HUDEP-2 (cell line): ENCODE measurements at regions not wholly inside any gene's neighbourhood (a gene's known extent, or its start where the extent isn't known, plus 50 kb on each side); places are given as distances from the start of the nearest gene placed in this dataset.
"Not testable (repeated sequence)": the region's sequence is repeated elsewhere in the genome, so short reads cannot be mapped to it uniquely, and the experiment has no call there.

Experiments
- DNase-seq, 76 experiments: peaks; one replicate each; lab custom pipeline; 2025; ENCODE audit not compliant: unreplicated experiment in 76 of 76; lab: John Stamatoyannopoulos, UW

DNA sequence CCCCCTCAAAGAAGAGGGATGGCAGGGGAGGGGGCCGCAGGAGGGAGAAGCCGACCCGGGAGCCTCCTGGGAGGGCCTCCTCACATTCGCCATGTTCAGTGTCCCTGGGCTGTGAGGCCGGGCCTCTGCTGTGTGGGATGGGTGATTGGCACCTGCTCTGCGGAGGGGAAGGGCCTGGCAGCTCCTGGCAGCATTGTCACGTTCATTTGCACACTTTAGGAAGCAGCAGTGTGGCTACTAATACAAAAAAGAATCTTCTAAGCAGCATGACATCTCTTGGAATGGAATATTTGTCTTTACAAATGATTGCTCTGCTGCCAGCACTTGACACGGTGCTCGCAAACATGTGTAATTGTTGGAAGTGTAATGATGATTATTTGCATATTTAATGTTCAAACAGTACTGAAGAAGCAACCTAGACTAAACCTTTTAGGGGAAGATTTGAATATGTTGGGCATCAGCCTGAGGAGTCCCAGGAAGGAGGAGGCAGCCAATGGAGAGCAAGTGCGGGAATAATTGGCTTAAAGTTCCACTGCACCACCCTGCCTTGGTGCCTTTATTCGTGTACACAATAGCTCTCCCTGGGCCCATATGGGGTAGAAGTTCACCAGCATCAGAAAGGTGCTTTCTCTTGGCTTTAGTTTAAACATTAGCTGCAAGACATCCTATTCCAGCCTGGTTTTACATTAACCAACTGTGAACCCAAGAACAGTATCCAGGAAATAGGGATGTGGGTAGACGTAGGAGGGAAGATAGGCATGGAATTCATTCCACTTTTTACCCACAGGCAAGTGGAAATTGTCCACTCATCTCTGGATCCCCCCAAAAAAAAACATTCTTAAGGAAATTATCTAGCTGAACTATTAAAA is 404.9 kb downstream of the TMEM182 start:
- DNase-seq, result no peak

DNA sequence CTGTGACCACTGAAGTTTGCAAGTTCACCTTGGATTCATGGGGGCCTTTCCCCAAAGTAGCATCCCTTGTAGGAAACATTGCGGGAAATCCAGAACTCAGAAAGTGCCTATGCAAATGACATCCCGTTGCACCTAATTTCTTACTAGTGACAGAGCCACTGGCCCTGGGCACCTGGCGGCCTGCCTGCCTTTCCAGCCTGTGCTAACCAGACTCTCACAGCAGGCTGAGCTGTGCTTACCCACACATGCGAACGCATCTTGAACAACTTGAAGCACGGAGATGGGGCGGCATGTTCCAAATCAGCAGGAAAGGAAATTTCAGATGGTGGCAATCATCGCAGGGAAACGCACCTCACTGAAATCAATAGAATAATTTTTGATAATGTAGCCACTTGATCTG is 405.8 kb downstream of the TMEM182 start:
- no peak for DNase-seq

- no peak for DNase-seq
Measured at GRCh38 chr2:103169861-103170260, 408.0 kb downstream of the TMEM182 start.

GRCh38 chr2:103172821-103173220 is 411.0 kb downstream of the TMEM182 start:
- no peak for DNase-seq

GRCh38 chr2:103174711-103175110 is 412.9 kb downstream of the TMEM182 start:
- DNase-seq, result no peak

- DNase-seq, result no peak
Measured at GRCh38 chr2:103176294-103176915, 414.6 kb downstream of the TMEM182 start.

DNA sequence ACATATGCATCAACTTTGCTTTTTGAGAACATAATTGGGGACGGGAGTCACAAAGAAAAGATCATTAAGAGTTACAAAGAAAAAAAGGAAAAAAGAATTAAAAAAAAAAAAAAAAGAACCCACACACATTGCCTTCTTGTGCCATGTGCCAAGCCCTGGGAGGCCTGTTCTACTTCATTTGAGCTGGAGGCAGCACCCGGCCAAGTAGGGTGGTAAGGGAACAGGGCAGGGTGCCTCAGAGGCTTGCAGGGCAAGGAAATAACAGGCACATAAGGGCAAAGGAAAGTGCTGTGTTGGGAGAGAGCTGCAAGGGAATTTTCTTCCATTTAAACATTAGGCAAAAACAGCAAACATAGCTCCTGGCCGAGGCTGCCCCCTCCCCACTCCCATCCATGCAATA is 418.0 kb downstream of the TMEM182 start:
- no peak for DNase-seq

- no peak for DNase-seq
Measured at GRCh38 chr2:103183061-103183460, 421.2 kb downstream of the TMEM182 start.

DNA sequence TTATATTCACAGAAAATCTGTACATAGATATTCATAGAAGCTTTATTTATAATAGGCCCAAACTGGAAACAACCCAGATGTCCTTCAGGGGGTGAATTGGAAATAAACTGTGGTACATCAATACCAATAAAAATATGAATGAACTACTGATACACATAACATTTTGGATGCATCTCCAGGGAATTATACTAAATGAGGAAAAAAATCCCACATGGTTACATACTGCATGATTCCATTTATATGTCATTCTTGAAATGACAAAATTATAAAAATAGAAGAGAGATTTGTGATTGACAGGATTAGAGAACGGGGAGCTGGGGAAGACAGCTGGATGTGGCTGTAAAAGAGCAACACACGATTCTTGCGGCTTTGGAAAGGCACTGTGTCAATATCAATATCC is 435.0 kb downstream of the TMEM182 start:
- no peak for DNase-seq

DNA sequence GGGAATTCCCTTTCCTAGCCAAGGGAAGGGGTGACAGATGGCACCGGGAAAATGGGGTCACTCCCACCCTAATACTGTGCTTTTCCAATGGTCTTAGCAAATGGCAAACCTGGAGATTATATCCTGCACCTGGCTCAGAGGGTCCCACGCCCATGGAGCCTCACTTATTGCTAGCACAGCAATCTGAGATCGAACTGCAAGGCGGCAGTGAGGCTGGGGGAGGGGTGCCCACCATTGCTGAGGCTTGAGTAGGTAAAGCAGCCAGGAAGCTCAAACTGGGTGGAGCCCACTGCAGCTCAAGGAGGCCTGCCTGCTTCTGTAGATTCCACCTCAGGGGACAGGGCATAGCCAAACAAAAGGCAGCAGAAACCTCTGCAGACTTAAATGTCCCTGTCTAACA is 438.9 kb downstream of the TMEM182 start:
- DNase-seq, result not testable (repeated sequence)

- no peak for DNase-seq
Measured at GRCh38 chr2:103208916-103209315, 447.1 kb downstream of the TMEM182 start.

- DNase-seq, result no peak
Measured at GRCh38 chr2:103213028-103213542, 451.3 kb downstream of the TMEM182 start.

- DNase-seq, result no peak
Measured at GRCh38 chr2:103218516-103218915, 456.7 kb downstream of the TMEM182 start.

DNA sequence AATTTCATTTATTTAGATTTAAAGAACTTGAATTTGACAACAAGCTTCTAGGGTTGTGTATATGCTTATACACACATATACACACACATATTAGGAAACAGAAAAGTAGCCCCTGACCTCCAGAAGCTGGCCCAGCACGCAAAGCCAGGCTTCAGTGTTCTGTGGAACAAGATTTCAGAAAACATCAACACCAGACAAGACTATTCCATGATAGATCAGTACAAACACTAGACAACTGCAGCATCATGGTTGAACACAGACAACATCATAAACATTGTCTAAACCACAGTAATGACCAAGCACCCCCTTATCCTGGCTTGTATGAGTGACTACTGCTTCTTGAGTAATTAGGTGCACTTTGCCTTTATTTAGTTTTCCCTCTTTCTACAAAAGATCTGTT is 457.6 kb downstream of the TMEM182 start:
- no peak for DNase-seq

DNA sequence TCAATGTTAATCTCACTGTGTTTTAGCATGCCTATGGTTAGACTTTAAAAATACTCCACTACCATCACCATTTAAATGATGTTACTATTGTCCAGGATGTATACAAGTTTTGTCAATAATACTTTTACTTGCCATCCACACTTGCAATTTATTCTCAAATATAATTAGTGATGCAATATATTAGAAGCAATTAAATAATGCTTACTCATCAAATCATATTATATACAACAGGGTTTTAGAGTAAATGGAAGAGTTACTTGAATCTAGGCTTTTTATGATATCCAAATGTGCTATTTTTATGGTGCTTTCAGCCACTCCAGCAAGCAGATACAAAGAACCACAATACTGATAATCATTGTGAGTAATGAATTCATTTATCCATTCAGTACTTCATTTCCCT is 461.1 kb downstream of the TMEM182 start:
- no peak for DNase-seq

DNA sequence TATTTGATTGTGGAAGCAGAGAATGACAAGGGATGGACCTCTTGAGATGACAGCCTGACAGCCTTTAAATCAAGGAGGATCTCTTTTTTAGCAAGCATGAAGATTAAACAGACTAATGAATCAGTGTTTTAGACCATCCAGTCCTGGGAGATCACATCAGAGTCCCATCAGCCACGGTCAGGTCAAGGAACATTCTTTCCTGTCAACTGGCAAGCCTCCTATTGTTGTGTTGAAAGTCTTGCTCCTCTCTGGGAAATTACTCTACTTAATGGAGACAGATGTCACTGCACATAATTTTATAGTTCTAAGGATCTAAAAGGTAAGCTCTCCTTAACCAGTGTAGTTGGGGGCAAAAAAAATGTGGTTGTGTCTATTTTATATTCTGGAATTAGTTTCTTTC is 469.0 kb downstream of the TMEM182 start:
- no peak for DNase-seq

GRCh38 chr2:103232865-103233264 is 471.0 kb downstream of the TMEM182 start:
- no peak for DNase-seq

- no peak for DNase-seq
Measured at GRCh38 chr2:103233691-103234090, 471.9 kb downstream of the TMEM182 start.

- no peak for DNase-seq
Measured at GRCh38 chr2:103235283-103235682, 473.5 kb downstream of the TMEM182 start.

- no peak for DNase-seq
Measured at GRCh38 chr2:103249462-103249861, 487.6 kb downstream of the TMEM182 start.

- DNase-seq, result no peak
Measured at GRCh38 chr2:103252781-103253180, 490.9 kb downstream of the TMEM182 start.

DNA sequence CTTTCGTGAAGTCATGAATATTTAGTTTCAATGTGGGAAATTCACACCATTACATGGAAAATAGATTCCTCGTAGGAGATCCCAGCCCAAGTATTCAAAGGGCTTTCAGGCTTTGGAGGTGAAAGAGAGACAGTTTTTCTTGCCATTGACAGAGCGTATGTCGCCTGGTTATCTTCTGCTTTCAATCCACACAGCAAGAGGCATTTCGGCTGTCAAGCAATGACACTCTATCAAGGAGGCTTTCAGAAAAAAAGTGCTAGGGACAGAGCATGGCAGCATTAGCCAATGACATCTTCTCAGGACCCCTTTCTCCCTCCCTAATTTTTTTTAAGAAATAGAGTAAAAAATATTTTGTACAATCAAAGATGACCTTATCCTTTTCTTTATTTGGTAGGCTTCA is 492.8 kb downstream of the TMEM182 start:
- no peak for DNase-seq
